NT2/D1 (cell line): ENCODE measurements at regions not wholly inside any gene's neighbourhood (a gene's known extent, or its start where the extent isn't known, plus 50 kb on each side); places are given as distances from the start of the nearest gene placed in this dataset.

Experiments
- DNase-seq: peaks from one replicate; pipeline ENCODE4 v3.0.0-alpha.2; 2011; ENCODE audit warnings: low read depth, low spot score
- H3K27me3 ChIP-seq: 2 replicates; pipeline ENCODE4 v1.6.0; 2011; ENCODE audit warnings: mild to moderate bottlenecking; ENCODE audit not compliant: insufficient read length, insufficient read depth
- H3K36me3 ChIP-seq: 2 replicates; pipeline ENCODE4 v1.6.1; 2011; ENCODE audit warnings: mild to moderate bottlenecking, low read length, mixed read lengths; ENCODE audit not compliant: insufficient read depth, insufficient read length
- H3K4me1 ChIP-seq: 2 replicates; pipeline ENCODE4 v1.5.1; 2011; ENCODE audit not compliant: insufficient read depth, insufficient read length
- H3K4me3 ChIP-seq: 2 replicates; pipeline ENCODE4 v1.5.1; 2011; ENCODE audit warnings: low read depth; ENCODE audit not compliant: insufficient read length
- H3K9ac ChIP-seq: 2 replicates; pipeline ENCODE4 v1.6.0; 2011; ENCODE audit warnings: low read depth; ENCODE audit not compliant: insufficient read length
- H3K9me3 ChIP-seq: 2 replicates; pipeline ENCODE4 v1.5.1; 2011; ENCODE audit warnings: mild to moderate bottlenecking, low read length; ENCODE audit not compliant: insufficient read depth
- SUZ12 ChIP-seq: IDR thresholded peaks from 2 replicates; pipeline ENCODE4 v1.6.1; 2011; ENCODE audit not compliant: insufficient read length, insufficient read depth; ENCODE audit errors: extremely low read depth
- YY1 ChIP-seq: IDR thresholded peaks from 2 replicates; pipeline ENCODE4 v1.6.1; 2011; ENCODE audit not compliant: insufficient read length, insufficient read depth
- ZNF274 ChIP-seq: IDR thresholded peaks from 2 replicates; pipeline ENCODE4 v1.6.1; 2011; ENCODE audit warnings: mild to moderate bottlenecking, low read depth, low read length

GRCh38 chr11:121775276-121775675, 322.5 kb upstream of the SORL1-AS1 start:
- Histone ChIP-seq H3K27me3 (no peaks in the 10 kb centered on the region), H3K4me1 (no peaks in the 10 kb centered on the region), H3K9ac (no peak overlapping the region), H3K36me3 (no peaks in the 10 kb centered on the region), H3K4me3 (no peak overlapping the region), H3K9me3 (no peaks in the 10 kb centered on the region; the same call in 1 of the 2 replicates)
- no peak for DNase-seq
- TF ChIP-seq ZNF274, result no peak
- TF ChIP-seq SUZ12, result no peak
- no peak for TF ChIP-seq YY1

GRCh38 chr11:121773076-121773475, 320.3 kb upstream of the SORL1-AS1 start:
- no peak for TF ChIP-seq YY1
- TF ChIP-seq SUZ12, result no peak
- no peak for TF ChIP-seq ZNF274
- Histone ChIP-seq H3K4me1 (no peaks in the 10 kb centered on the region), H3K9me3 (no peaks in the 10 kb centered on the region; the same call in 1 of the 2 replicates), H3K4me3 (no peak overlapping the region), H3K36me3 (no peaks in the 10 kb centered on the region), H3K27me3 (no peaks in the 10 kb centered on the region), H3K9ac (no peak overlapping the region)
- no peak for DNase-seq

- no peak for DNase-seq
- Histone ChIP-seq H3K9me3 (no peaks in the 10 kb centered on the region; the same call in 1 of the 2 replicates), H3K27me3 (no peaks in the 10 kb centered on the region), H3K4me1 (no peaks in the 10 kb centered on the region), H3K4me3 (no peak overlapping the region), H3K36me3 (no peaks in the 10 kb centered on the region), H3K9ac (no peak overlapping the region)
- TF ChIP-seq YY1, result no peak
- TF ChIP-seq SUZ12, result no peak
- TF ChIP-seq ZNF274, result no peak
Observed at GRCh38 chr11:121770939-121771595, 318.3 kb upstream of the SORL1-AS1 start.

GRCh38 chr11:121769191-121769590, 316.4 kb upstream of the SORL1-AS1 start:
- Histone ChIP-seq H3K36me3 (no peaks in the 10 kb centered on the region), H3K27me3 (no peaks in the 10 kb centered on the region), H3K4me1 (no peaks in the 10 kb centered on the region), H3K4me3 (no peak overlapping the region), H3K9me3 (no peaks in the 10 kb centered on the region), H3K9ac (no peak overlapping the region)
- TF ChIP-seq ZNF274 (no peak), YY1 (no peak), SUZ12 (no peak)
- no peak for DNase-seq

- Histone ChIP-seq H3K27me3 (no peaks in the 10 kb centered on the region), H3K4me1 (no peaks in the 10 kb centered on the region), H3K36me3 (no peaks in the 10 kb centered on the region), H3K9me3 (no peaks in the 10 kb centered on the region), H3K9ac (no peak overlapping the region), H3K4me3 (no peak overlapping the region)
- no peak for DNase-seq
- no peak for TF ChIP-seq SUZ12
Observed at GRCh38 chr11:121767433-121767832, 314.7 kb upstream of the SORL1-AS1 start.

- no peaks in the 10 kb centered on the region for H3K36me3 ChIP-seq
- DNase-seq, result no peak
- no peak for TF ChIP-seq ZNF274
- TF ChIP-seq SUZ12, result no peak
- no peak for TF ChIP-seq YY1
- no peaks in the 10 kb centered on the region for H3K9me3 ChIP-seq
- no peak overlapping the region for H3K4me3 ChIP-seq
- H3K9ac ChIP-seq, result no peak overlapping the region
- H3K4me1 ChIP-seq, result no peaks in the 10 kb centered on the region
- no peaks in the 10 kb centered on the region for H3K27me3 ChIP-seq
Observed at GRCh38 chr11:121766991-121767390, 314.2 kb upstream of the SORL1-AS1 start.

- Histone ChIP-seq H3K4me1 (no peaks in the 10 kb centered on the region), H3K4me3 (no peak overlapping the region), H3K9ac (no peak overlapping the region), H3K27me3 (no peaks in the 10 kb centered on the region), H3K36me3 (no peaks in the 10 kb centered on the region), H3K9me3 (no peaks in the 10 kb centered on the region)
- no peak for DNase-seq
- TF ChIP-seq ZNF274 (no peak), YY1 (no peak), SUZ12 (no peak)
Observed at GRCh38 chr11:121766166-121766565, 313.4 kb upstream of the SORL1-AS1 start.

- Histone ChIP-seq H3K36me3 (no peaks in the 10 kb centered on the region), H3K9me3 (no peaks in the 10 kb centered on the region), H3K4me3 (no peak overlapping the region), H3K27me3 (no peaks in the 10 kb centered on the region), H3K9ac (no peak overlapping the region), H3K4me1 (no peaks in the 10 kb centered on the region)
- no peak for DNase-seq
- TF ChIP-seq YY1, result no peak
- no peak for TF ChIP-seq ZNF274
- no peak for TF ChIP-seq SUZ12
Observed at GRCh38 chr11:121763526-121763925, 310.8 kb upstream of the SORL1-AS1 start.
